NCI-H524 (cell line): ENCODE measurements at regions not wholly inside any gene's neighbourhood (a gene's known extent, or its start where the extent isn't known, plus 50 kb on each side); places are given as distances from the start of the nearest gene placed in this dataset.
A peak's percentile ranks its signal among the peaks of the same experiment; 100 is the strongest.

Experiments
- DNase-seq, 2 experiments: peaks; one replicate each; lab custom pipeline; 2025; lab: John Stamatoyannopoulos, UW

DNA sequence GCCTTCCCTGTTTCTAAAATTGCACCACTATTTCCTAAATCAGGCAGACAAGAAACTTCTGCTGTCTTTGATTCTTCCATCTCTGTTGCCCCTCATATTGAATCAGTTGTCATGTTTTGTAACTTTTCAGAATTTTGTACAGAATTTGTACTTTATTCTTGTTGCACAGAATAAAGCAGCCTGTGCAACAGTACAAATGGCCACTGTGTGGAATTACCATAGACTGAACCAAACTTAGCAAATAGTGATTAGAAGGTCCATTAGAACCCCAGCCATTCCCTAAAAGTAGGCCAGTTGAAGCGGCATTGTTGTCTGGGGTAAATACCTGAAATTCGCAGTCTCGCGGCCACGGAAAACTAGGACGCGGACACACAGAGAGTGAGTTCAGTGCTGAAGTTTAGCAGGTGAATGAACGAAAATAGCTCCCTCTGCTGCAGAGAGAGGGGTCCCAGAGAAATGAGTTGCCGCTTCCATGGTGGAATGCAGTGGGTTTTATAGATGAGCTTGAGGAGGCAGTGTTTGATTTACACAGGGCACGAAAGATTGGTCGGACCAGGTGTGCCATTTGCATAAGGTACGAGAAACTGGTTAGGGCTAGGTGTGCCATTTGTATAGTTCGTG, 71.8 kb downstream of the C4orf33 start:
- no peak for DNase-seq

GRCh38 chr4:129172181-129172580, 76.2 kb downstream of the C4orf33 start:
- no peak for DNase-seq

DNA sequence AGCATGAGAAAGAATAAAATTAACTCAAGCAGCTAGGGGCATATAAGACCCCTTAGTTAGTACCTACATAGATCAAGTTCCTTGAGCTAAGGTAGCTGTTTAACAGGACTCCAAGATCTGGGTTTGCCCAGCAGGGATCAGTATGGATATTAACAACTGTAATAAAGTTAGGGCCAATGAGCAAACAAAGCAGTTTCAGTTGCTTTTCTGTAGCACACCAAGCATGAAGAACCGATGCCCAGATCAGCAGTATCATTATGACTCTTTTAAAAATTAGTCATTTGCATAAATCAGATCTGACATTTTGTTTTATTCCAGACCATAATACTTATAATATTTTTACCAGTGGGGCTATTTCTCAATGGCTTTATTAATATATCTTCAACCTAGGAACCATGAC, 80.9 kb downstream of the C4orf33 start:
- DNase-seq: no peak

- DNase-seq: no peak
Measured at GRCh38 chr4:129179276-129179675, 83.3 kb downstream of the C4orf33 start.

DNA sequence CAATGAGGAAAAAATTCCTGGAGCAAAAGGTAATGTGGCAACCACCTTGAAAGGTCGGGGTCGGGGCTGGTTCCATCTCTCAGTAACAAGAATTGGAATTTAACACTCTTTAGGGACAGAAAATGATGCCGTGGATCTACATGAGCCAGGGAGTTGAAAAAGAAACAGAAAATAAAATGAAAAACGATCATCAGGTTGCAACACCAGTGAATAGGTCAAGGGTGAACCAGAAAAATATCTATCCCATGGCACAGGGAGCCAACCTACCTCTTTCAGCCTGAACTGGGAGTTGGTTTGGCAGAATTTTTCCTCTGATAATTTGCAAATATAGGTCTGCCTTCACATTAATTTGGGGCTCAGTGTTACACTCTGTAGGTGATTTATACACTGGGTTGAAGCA, 93.7 kb downstream of the C4orf33 start:
- DNase-seq: no peak

- no peak for DNase-seq
Measured at GRCh38 chr4:129193357-129194100, 97.6 kb downstream of the C4orf33 start.

DNA sequence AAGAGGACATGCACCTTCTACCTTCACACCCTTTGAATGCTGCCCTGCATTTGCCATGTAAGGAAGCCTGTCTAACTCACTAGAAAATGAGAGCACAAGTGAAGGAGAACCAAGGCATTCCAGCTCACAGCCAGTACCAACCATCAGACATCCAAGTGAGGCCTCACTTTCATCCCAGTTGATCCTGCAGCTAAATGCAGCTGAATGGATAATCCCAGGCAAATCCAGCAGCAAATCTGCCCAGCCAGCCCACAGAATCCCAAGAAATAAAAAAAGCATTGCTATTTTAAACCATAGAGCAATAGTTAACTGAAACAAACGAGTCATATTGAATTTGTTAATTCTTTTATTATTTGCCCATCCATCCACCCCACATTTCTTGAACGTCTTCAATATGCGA, 112.5 kb downstream of the C4orf33 start:
- no peak for DNase-seq

GRCh38 chr4:129213692-129214091, 117.7 kb downstream of the C4orf33 start:
- DNase-seq: no peak

DNA sequence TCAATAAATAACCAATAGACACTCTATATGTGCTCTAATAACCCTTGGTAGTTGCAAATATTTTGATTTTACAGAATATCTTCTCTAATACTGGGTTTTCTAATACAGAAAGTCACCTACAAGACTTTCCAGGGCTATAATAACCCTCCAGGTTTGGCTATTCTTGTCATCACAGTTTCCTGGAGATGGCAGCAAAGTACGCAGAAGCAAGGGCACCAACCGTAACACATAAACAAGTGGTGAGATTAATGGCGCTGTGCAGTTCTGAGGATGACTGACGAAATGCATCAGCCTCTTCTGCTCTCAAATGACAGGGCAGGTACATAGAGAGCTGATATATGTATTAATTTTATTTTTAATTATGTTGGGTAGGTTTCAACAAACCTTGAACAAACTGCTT, 122.4 kb downstream of the C4orf33 start:
- peak; percentile 33 to 52 for DNase-seq

- DNase-seq: peak in 1 of 2 experiments; percentile 0
Measured at GRCh38 chr4:129218897-129219296, 122.9 kb downstream of the C4orf33 start.

DNA sequence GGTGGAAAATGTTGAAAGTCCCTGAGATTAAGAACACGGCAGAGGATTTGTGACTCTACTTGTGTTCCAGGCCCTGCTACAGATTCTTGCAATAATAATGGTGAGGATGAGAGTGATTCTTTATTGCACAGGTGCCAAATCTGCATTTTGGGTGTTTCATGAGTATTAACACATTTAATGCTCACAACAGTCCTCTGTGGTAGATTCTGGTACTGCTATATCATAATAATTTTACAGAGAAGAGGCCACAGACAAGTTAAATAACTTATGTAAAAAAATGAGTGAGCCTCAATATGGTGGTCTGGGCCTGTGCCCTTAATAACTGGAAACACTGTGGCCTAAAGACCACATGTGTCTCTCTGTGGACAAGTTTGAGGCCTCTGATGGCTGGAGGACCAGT, 124.3 kb downstream of the C4orf33 start:
- no peak for DNase-seq

DNA sequence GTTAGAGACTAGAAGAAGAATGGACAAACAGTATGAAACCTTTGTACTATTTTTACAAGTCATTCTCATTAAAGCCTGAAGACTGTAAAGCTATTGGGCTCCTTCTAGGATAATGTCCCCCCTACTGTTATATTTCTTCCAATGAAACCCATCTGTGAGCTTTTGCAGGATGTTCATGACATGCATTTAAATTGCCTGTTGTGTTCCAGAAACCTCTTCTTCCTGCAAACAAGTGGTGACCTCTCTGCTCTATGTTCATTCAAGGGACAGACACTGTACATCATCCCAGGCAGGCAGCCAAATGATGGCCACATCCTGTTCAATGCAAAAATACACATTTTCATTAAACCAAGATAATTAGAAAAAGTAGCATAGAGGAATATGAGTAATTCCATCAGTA, 128.0 kb downstream of the C4orf33 start:
- no peak for DNase-seq

DNA sequence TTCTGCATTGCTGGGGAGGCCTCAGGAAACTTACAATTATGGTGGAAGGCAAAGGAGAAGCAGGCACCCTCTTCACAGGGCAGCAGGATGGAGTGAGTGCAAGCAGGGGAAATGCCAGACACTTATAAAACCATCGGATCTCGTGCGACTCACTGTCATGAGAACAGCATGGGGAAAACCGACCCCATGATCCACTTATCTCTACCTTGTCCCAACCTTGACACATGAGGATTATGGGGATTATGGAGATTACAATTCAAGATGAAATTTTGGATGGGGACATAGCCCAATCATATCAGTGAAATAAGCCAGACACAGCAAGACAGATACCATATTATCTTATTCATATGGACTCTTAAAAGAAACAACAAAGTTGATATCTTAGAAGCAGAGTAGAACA, 134.9 kb downstream of the C4orf33 start:
- peak in 1 of 2 experiments; percentile 32 for DNase-seq

DNA sequence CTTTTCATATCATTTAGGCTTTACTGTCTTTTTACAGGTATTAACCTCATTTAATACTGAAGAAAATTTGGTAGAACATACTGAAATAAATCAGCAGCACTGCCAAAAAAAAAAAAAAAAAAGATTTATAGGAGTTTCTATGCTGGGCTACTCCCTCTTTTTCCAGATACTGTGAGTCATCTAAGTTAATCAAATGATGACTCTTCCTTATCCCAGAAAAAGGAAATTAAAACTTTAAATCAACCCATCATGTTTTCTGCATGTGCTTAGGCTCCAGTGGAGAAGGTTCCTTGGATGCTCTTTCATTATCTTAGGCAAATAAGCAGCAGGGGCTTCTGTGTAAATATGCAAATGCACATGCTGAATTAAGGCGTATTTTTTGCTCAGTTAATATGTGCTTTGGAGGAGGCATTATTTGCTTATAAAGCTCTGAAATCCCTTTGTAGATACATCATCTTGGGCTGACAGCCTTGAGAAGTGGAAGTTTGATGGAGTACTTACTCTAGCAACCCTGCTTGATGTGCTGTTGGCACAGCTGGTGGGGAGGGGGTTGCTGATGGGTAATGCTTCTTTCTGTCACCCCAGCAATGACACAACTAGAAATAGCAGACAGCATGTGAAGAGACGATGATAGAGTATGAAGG, 136.1 kb downstream of the C4orf33 start:
- DNase-seq: no peak

DNA sequence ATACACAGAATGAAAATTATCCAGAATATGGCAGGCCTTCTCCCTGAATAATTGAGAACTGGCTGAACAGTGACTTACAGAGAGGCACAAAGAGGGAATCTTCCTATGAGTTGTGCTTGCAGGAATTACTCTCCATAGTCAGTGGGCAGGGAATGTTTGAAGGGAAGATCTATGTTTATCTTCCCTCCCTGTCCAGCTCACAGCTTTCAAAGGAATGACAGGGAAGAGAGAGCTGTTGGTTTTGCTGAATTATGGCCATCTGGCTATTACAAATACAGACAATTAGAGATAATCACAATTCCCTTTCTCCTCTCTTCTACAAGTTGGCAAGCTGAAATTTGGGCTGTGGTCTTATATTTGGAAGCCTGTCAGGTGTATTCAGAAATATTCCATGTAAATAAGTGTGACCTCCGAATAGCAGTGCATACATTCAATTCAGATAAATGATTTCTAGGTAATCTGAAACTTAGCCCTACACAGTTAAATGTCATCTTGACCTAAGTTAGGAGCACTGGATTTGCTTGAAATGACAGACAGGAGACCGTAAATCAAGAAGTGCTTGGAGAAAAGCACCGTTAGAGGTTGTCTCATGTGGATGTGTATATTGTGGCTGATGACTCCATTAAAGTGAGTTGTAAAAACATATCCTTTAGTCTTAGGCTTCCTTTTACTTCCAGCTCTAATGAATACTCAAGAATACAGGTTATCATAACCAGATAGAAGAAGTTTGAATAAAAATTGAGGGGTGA, 136.8 kb downstream of the C4orf33 start:
- DNase-seq: peak in 1 of 2 experiments; percentile 0

DNA sequence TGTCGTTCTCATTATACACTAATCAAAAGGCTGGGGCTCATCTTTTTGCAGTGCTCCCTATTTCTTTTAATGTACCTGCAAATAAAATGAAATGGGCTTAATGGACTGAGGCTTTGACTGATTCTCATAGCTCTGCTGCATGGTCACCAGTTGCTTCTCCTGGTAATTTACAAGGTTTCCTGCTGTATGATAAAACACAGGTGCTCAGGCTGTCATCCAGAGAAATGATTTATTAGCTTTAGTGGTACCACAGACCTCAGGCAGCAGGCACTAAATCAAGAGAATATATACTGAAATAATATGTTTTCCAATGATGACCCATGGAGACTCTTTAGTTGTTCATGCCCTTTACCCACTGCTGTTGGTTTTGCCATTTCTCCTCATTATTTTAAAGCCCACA, 137.7 kb downstream of the C4orf33 start:
- no peak for DNase-seq

GRCh38 chr4:129236351-129236750, 140.4 kb downstream of the C4orf33 start:
- no peak for DNase-seq

DNA sequence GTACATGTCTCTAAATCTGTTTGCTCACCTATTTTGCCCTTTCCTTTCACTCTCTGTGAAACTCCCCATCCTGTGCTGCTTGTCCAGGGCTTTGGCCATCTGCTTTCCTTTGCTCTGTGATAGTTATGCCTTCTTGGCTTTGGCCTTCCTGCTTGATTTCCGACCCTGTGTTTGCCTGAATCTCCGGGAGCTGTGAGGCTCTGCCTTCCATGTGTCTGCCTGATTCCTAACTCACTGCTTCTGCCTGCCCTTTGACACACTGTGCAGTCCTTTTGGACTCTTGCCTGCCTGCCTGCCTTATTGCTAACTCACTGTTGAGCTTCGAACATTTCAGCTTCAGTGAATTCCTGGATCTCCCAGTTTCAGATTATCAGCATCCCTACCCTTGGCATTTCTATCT, 143.1 kb downstream of the C4orf33 start:
- no peak for DNase-seq

- DNase-seq: no peak
Measured at GRCh38 chr4:129240816-129241215, 144.9 kb downstream of the C4orf33 start.

DNA sequence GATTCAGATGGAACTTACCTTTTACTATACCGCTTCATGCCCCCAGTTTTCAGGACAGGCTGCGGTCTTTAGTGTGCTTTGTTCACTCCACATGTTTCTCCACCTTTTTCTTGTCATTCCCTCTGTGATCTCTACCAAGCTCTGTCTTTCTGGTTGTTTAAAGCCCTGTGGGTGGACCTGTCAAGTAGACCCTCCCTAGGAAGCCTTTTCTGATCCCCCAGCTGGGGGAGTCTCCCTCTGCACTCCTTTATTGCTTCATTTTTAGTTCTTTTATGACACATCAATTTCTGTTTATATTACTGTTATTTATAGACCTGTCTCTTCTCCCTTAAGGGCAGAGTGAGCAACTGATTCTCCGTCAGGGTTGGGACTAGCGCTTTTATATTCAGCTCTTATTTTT, 150.2 kb downstream of the C4orf33 start:
- no peak for DNase-seq

DNA sequence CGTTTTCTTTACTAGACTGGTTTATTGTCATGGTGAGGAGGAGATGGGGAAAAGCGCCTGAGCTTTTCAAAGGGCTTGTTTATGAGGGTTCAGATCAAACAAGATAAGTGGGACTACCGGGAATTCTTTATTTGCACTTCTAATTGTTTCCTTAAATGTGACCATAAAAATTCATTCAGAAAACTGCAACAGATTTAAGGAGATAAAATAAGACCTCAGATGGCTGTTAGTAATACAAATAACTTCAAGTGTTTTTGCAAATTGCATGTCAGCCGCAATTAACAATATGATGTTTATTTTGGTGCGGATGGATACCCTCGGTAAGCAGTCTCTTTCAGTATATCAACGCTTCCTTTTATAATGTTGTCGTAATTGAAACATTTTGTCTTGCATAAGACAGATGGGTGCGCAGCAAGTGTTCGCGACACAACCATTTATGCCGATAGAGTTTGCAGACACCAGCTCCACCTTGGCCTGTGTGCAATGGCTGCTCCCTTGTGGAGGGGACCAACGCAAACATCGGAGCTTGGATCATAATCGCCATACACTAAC, 151.0 kb downstream of the C4orf33 start:
- no peak for DNase-seq

DNA sequence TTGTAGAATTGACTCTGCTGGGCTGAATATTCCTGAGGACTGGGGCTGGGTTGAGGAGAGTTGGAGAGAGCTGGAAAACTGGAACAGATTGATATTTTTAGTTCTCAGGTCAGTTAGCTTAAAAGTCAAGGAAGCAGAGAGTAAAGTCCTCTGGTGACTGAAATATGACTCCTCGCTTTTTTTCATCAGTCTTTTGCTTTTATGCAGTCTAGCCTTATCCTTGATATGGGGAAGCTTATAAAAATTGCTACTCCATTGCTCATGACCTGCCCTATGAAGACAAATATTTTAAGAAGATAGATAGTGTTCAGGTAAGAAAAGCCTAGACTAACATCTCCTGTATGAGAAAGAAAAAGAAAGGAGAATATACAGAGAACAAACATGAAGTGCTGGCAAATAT, 152.7 kb downstream of the C4orf33 start:
- DNase-seq: no peak
